Adrenal gland (tissue), 9 donors: ENCODE measurements at regions not wholly inside any gene's neighbourhood (a gene's known extent, or its start where the extent isn't known, plus 50 kb on each side); places are given as distances from the start of the nearest gene placed in this dataset.
A peak's percentile ranks its signal among the peaks of the same experiment; 100 is the strongest.

ENCODE experiments used
- DNase-seq, 7 donors: peaks; one replicate each; pipeline ENCODE4 v3.0.0-alpha.2; 2019 to 2020
- H3K27ac ChIP-seq, 5 donors: fragments of 200-600 bp; sonication (generic) in 4 of 5; 1 replicate in 3 of 5; 2 replicates in 2 of 5; pipeline versions ENCODE4 v1.5.1 to v1.8.0; 2016 to 2020; ENCODE audit warnings: mild to moderate bottlenecking in 1 of 5
- H3K27me3 ChIP-seq: fragments of 200-600 bp; 2 replicates; pipeline ENCODE4 v1.8.0; 2021
- H3K36me3 ChIP-seq, 2 donors: fragments of 200-600 bp; replicated peaks in 1 of 2; 1 replicate in 1 of 2; 2 replicates in 1 of 2; pipeline versions ENCODE4 v1.5.1 to v1.8.0; 2018 to 2022
- H3K4me1 ChIP-seq, 2 donors: fragments of 200-600 bp; replicated peaks in 1 of 2; 1 replicate in 1 of 2; 2 replicates in 1 of 2; pipeline versions ENCODE4 v1.5.1 to v1.8.0; 2018 to 2021
- H3K4me3 ChIP-seq, 4 donors: fragments of 200-600 bp; sonication (generic) in 3 of 4; one replicate each; pipeline ENCODE4 v1.5.1; 2016 to 2018
- H3K9me3 ChIP-seq, 3 donors: fragments of 200-600 bp; sonication (generic) in 1 of 3; replicated peaks in 1 of 3; 1 replicate in 2 of 3; 2 replicates in 1 of 3; pipeline versions ENCODE4 v1.5.1 to v1.8.0; 2016 to 2021
- CTCF ChIP-seq, 6 experiments: fragments of 450-650 bp in 4 of 6; fragments of 200-600 bp in 2 of 6; sonication (generic) in 1 of 6; IDR thresholded peaks; 1 replicate in 5 of 6; 2 replicates in 1 of 6; pipeline versions ENCODE4 v1.5.1 to v1.8.0; 2016 to 2021; ENCODE audit warnings: antibody characterized with exemption in 6 of 6, mild to moderate bottlenecking in 2 of 6, moderate library complexity in 1 of 6
- POLR2A ChIP-seq, 2 donors: fragments of 450-650 bp; IDR thresholded peaks; one replicate each; pipeline ENCODE4 v1.6.1; 2017; ENCODE audit warnings: antibody characterized with exemption in 2 of 2, mild to moderate bottlenecking in 2 of 2, moderate library complexity in 1 of 2
- WGBS, 4 donors: extraction: QIAGEN DNeasy Blood & Tissue Kit in 2 of 4; methylation state at CpG; one replicate each; pipeline versions ENCODE4 v1.1.5 to v1.1.7; 2013 to 2017; 5-methylcytosine and 5-hydroxymethylcytosine counted together
- intact Hi-C, 2 donors: fragments of 100-400 bp; cut with DNase I; formaldehyde crosslinking; loops; one replicate each; pipeline versions ENCODE4 v1.14.1 to v1.15.0; 2022 to 2023
- donor health status: healthy with polysubstance abuse.
- donor health status: Bipolar disorder and iron deficiency.
- donor health status: DM: yes; HTN: yes; CAD: no.
- donor health status: DM: no; HTN: no; CAD: no.
- donor health status: DM: no; HTN: no; CAD: no.

GRCh38 chr3:107064405-107065060 lies 312.7 kb upstream of the CCDC54 start:
- Histone ChIP-seq H3K4me3 (no peak overlapping the region), H3K36me3 (no peaks in the 10 kb centered on the region), H3K27ac (no peak overlapping the region), H3K27me3 (no peaks in the 10 kb centered on the region), H3K4me1 (peaks cover 3 to 13% of the 10 kb centered on the region in 2 donors), H3K9me3 (no peaks in the 10 kb centered on the region)
- intact Hi-C loops: loop anchor here (10.0 kb wide), 1 partner anchor 240 kb away; no protein-coding TSS in a partner anchor
- peak; percentile 63 to 90 (median 73) for DNase-seq
- TF ChIP-seq POLR2A (IDR thresholded peaks at IDR 0.05) (no peak), CTCF (IDR thresholded peaks at IDR 0.05) (peak; percentile 64 to 86 (median 70))
- 17 to 19% (median 18%) methylated on average over 9 of the region's 9 CpGs for WGBS, 4 donors

- peak in 3 of 7 donors; percentile 15 to 23 (median 18) for DNase-seq
- Histone ChIP-seq H3K4me1 (peaks cover 3 to 13% of the 10 kb centered on the region in 2 donors), H3K36me3 (no peaks in the 10 kb centered on the region), H3K27me3 (no peaks in the 10 kb centered on the region), H3K9me3 (no peaks in the 10 kb centered on the region), H3K4me3 (no peak overlapping the region), H3K27ac (no peak overlapping the region)
- TF ChIP-seq CTCF (IDR thresholded peaks at IDR 0.05): no peak
- TF ChIP-seq POLR2A (IDR thresholded peaks at IDR 0.05): no peak
- 23 to 30% (median 26%) methylated on average over 13 of the region's 13 CpGs for WGBS, 4 donors
- intact Hi-C loops: loop anchor here (10.0 kb wide), 1 partner anchor 240 kb away; no protein-coding TSS in a partner anchor
Measured at GRCh38 chr3:107065094-107065861, 312.0 kb upstream of the CCDC54 start.

- 90 to 96% (median 91%) methylated on average over 5 of the region's 5 CpGs for WGBS, 4 donors
- Histone ChIP-seq H3K36me3 (no peaks in the 10 kb centered on the region), H3K9me3 (no peaks in the 10 kb centered on the region), H3K4me1 (peaks cover 3 to 13% of the 10 kb centered on the region in 2 donors), H3K27me3 (no peaks in the 10 kb centered on the region), H3K27ac (no peak overlapping the region), H3K4me3 (no peak overlapping the region)
- intact Hi-C loops: loop anchor here (10.0 kb wide), 1 partner anchor 243 kb away; no protein-coding TSS in a partner anchor
- TF ChIP-seq CTCF (IDR thresholded peaks at IDR 0.05) (no peak), POLR2A (IDR thresholded peaks at IDR 0.05) (no peak)
- DNase-seq: no peak
Measured at GRCh38 chr3:107067421-107067820, 309.8 kb upstream of the CCDC54 start.

GRCh38 chr3:107068980-107069379 lies 308.3 kb upstream of the CCDC54 start:
- WGBS, 4 donors: 46 to 52% (median 49%) methylated on average over 4 of the region's 4 CpGs
- no peak for TF ChIP-seq POLR2A (IDR thresholded peaks at IDR 0.05)
- no peak for TF ChIP-seq CTCF (IDR thresholded peaks at IDR 0.05)
- Histone ChIP-seq H3K9me3 (no peaks in the 10 kb centered on the region), H3K4me3 (no peak overlapping the region), H3K27ac (no peak overlapping the region), H3K36me3 (no peaks in the 10 kb centered on the region), H3K4me1 (peaks cover 3 to 11% of the 10 kb centered on the region in 2 donors), H3K27me3 (no peaks in the 10 kb centered on the region)
- intact Hi-C loops: loop anchor here (10.0 kb wide), 1 partner anchor 244 kb away; no protein-coding TSS in a partner anchor
- DNase-seq: no peak
